Dedifferentiated amniotic fluid mesenchymal stem cell (primary cell): ENCODE measurements at regions not wholly inside any gene's neighbourhood (a gene's known extent, or its start where the extent isn't known, plus 50 kb on each side); places are given as distances from the start of the nearest gene placed in this dataset.
"Not testable (repeated sequence)": the region's sequence is repeated elsewhere in the genome, so short reads cannot be mapped to it uniquely, and the experiment has no call there.

Source experiments
- DNase-seq: peaks from one replicate; pipeline ENCODE4 v3.0.0-alpha.2; 2016; ENCODE audit errors: extremely low spot score

DNA sequence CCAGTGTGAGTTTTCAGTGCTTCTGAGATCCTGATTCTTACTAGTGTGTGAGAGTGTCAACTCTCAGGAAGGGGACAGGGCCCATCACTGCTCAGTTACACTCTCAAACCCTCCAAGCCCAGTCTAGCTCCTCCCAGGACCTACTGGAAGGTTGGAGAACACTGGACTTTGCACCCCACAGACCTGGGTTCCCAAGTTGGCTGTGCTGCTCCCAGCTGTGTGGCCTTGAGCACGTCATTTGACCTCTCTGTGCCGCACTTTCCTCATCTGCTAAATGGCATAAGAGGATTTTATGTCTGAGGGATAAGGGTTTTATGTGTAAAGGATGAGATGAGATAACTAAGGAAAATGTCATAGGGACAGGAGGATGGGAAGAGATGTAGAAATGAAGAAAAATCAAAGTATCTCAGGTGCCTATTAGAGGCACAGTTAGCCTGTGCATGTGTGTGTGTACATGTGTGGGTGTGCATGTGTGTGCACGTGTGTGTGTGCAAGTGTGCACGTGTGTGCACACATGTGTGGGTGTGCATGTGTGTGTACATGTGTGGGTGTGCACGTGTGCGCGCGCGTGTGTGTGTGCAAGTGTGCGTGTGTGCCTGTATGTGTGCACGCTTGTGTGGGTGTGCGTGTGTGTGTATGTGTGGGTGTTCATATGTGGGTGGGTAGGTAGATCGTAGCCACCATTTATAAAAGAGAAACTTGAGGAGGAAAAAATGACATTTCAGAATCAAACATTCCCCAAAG, 108.0 kb upstream of the GRK3 start:
- DNase-seq = not testable (repeated sequence)

DNA sequence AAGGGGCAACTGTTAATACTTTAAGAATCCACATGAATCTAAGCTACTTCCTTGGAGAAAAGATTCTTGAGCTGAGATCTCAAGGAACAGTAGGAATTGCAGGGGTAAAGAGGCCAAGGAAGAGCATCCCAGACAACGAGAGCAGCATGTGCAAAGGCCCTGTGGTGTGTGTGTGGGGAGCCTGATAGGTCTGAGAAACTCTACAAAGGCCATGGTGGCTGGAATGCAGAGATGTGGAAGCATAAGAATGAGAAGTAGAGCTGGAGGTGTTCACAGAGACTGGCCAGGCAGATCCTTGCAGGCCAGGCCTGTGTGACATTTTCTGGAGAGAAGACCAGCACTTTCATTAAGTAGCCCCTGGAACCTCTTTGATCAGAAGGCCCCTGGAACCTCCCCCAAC, 105.8 kb upstream of the GRK3 start:
- not testable (repeated sequence) for DNase-seq

DNA sequence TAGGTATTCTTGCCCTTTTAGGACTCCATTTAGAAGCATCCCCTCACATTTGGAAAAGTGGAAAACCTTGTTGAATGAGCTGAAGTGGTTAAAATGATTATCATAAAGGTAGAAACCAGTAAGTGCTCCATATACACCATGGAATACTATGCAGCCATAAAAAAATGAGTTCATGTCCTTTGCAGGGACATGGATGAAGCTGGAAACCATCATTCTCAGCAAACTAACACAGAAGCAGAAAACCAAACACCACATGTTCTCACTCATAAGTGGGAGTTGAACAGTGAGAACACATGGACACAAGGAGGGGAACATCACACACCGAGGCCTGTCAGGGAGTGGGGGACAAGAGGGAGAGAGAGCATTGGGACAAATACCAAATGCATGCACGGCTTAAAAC, 103.8 kb upstream of the GRK3 start:
- DNase-seq = not testable (repeated sequence)

DNA sequence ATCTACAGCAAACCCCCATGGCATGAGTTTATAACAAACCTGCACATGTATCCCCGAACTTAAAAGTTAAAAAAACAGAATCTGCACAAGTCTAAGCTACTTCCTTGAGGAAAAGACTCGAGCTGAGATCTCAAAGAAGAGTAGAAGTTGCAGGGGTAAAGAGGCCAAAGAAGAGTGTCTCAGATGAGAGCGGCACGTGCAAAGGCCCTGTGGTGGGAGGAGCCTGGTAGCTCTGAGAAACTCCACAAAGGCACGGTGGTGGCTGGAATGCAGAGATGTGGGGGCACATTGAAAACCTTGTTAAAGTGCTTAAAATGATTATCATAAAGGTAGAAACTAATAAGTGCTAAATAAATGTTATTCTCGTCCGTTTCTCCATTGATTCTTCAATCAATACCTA, 103.2 kb upstream of the GRK3 start:
- DNase-seq = no peak

DNA sequence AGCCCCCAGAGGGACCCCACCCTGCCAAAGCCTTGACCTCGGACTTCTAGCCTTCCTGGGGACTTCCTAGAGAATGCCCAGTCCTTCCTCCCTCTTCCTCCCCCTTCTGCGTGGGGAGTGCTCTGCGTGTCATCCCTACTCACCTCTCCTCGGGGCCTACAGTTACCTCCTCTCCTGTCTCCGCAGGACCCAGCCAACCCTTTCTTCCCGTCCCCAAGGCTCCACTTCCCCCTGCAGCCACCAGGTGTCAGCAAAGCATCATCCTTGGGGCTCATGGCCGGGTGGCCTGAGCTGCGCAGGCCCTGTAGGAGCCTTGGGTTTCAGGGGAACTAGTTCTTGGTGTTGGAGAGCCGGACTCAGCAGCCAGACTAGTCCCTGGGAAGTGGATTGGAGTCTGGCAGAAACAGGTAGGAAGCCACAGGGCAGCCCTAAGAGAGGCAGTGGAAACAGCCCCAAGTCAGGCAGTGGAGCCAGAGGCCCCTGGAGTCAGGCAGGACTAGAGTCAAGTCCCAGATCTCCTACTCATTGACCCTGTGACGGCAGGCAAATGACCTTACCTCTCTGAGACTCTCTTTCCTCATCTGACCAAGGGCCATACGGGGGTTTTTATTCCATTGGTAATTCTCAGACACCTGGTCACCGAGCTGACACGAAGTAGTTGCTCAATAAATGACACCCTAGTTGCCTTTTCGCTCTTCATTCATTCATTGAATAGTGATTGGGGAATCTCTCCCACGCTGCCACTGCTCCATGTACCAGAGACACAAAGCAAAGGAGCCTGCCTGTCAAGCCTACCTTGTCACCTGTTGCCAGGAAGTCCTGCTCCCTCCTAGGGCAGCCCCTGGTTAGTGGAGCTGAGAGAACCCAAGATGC, 101.8 kb upstream of the GRK3 start:
- DNase-seq = peak; percentile 24

DNA sequence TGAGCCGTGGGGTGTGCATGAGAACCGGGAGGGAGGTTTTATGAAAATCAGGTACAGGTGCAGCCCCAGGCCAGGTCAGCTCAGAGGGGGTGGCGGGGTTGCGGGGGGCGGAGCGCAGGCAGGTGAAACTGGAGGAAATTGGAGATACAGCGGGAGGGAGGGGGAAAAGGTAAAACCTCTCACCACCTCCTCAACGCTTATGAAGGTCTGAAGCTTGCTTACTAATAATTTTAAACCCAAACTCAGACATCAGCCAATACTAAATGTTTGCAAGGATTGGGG, 101.2 kb upstream of the GRK3 start:
- not testable (repeated sequence) for DNase-seq

DNA sequence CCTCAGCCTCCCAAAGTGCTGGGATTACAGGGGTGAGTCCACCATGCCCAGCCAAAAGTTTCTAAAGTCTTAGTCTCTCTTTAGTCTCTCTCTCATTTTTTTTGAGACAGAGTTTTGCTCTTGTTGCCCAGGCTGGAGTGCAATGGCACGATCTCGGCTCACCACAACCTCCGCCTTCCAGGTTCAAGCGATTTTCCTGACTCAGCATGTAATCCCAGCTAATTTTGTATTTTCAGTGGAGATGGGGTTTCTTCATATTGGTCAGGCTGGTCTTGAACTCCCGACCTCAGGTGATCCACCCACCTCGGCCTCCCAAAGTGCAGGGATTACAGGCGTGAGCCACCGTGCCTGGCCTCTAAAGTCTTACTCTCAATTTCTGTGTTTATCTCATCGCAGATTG, 100.1 kb upstream of the GRK3 start:
- DNase-seq = not testable (repeated sequence)

DNA sequence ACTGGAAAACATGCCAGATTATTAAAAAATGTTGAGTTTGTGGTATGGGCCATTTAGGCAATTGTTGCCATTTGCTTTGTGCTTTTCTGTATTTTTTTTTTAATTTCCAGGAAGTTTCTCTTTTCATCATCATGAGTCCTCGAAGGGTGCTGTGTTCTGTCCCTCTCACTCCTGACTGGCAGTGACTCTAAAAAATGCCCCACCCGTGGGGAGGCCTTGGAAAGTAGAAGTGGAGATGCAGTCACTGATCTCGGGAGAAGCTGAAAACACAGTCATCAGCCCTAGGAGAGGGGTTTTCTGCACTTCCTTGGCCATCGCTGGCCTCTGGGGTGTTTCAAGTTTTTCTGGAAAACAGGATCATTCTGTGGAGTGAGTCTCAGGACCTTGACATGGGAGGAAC, 98.5 kb upstream of the GRK3 start:
- no peak for DNase-seq

DNA sequence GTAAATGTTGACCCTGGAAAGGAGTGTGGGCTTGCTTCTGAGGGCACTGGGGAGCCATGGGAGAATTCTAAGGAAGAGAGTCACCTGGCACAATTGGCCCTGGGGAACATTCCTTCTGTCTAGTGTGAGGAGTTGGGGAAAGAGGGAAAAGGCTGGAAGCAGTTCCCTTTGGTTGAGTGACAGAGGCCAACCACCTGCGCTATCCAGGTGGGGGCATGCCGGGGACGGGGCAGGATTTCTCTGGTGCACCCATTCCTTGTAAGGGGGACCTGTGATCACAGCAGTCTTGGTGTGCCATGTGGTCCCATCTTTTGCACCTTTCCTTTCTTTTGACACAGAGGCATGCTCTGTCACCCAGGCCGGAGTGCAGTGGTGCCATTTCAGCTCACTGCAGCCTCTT, 92.1 kb upstream of the GRK3 start:
- DNase-seq = no peak

DNA sequence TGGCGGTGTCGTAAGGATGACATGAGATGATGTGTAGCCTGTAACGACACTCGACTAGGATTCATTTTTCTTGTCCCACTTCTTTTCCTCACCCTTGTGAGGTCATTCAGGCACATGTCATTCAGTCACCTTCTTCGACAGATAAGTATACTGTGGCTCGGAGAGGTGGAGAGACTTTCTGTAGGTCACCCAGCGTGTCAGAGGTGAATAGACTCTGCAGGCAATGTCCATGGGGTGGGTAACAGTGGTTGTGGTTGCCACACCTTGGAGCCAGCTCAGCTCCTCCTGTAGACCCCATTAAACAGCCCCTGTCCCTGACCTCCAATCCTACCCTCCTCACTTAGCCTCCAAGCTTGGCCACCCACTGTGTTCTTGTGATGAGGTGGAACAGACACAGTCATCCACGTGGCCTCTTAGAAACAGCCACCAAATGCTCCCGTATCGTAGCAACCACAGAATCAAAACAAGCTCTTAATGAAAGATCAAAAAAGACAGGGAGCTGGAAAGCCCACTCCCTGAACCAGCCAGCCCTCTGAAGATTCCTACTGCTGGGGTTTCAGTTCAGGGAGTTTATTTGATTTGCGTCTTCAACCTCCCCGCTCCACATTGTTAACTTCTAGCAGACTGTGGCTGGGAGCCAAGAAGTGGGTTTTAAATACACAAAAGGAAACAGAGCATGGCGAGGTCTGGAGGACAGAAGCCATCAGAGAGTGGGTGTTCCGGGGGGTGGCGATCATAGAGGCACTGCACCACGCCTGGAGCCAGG, 89.0 kb upstream of the GRK3 start:
- DNase-seq = no peak

DNA sequence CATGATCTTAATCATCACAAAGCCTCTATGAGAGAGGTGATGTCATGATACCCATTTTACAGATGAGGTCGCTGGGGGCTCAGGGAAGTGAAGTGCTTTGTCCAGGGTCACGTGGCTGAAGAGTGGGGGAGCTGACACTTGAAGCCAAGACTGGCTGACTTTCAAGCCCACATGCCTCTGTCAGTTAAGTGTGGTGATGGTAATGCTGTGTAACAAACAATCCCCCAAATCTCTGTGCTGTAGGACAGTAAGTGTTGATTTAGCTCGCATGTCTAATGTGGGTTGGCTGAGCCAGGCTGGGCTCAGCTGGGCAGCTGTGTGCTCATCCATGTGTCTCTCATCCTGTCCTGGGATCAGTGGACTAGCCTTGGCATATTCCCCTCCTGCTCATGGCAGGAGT, 87.1 kb upstream of the GRK3 start:
- DNase-seq = no peak

DNA sequence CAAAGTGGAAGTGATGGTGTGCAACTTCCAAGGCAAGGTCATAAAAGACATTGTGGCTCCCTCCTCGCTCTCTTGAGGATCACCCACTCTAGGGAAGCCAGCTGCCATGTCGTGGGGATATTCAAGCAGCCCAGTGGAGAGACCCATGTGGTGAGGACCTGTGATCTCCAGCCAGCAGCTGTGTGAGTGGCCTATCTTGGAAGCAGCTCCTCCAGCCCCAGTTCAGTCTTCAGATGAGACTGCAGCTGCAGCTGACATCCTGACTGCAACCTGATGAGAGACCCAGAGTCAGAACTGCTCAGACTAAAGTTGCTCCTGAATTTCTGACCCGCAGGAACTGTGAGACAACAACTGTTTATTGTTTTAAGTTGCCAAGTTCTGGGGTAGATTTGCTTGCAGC, 86.4 kb upstream of the GRK3 start:
- no peak for DNase-seq

DNA sequence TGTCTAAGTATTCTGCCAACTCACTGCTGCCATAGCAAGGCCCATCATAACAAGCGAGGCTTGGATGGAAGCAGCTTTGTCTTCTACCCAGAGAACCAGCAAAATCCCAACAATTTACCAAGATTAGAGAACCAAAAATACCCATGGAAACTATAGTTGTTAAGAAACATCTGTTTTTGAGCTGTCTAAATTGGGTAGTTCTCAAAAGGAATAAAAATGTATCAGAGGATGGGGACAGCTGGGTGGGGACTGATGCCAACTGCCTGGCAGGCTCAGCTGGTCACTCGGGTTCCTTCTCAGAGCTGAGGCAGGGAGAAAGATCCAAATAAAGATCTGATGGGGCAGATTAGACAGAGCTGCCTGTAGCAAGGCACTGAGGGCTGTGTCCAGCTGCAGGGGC, 85.9 kb upstream of the GRK3 start:
- no peak for DNase-seq

DNA sequence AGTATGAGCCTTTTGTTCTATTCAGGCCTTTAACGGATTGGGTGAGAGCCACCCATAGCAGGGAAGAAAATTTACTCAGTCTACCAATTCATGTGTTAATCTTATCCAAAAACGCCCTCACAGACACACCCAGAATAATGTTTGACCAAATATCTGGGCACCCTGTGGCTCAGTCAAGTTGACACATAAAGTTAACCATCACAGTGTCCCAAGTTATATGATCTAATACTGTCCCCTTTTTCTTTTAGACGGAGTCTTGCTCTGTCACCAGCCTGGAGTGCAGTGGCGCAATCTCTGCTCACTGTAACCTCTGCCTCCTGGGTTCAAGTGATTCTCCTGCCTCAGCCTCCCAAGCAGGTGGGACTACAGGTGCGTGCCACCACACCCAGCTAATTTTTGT, 83.6 kb upstream of the GRK3 start:
- DNase-seq = not testable (repeated sequence)

DNA sequence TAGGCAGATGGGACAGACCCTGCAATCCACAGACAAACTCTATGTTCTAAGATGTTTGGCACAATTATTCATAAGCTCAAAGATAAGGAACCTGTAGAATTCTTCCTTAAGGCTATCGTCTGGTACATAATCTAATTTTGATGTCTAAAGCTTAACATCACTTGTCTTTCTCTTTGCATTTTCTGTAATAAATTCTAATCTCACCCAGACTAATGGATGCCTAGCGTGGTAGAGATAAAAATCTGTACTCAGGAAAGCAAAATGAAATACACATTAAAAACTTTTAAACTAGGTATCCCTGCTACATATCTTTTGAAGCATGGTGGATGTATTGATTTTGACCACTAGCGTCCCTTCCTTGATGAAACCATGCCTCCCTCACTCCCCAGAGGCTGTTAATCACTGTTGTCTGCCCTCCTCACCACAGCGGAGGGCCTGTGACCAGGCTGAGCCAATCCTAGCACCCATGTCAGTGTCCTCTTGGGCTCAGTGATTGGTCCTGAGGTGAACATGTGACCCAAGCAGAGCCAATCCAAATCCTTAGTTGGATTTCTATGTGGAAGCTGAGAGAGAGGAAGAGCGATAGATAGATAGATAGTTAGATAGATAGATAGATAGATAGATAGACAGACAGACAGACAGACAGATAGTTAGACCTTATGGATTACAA, 82.2 kb upstream of the GRK3 start:
- DNase-seq = no peak

DNA sequence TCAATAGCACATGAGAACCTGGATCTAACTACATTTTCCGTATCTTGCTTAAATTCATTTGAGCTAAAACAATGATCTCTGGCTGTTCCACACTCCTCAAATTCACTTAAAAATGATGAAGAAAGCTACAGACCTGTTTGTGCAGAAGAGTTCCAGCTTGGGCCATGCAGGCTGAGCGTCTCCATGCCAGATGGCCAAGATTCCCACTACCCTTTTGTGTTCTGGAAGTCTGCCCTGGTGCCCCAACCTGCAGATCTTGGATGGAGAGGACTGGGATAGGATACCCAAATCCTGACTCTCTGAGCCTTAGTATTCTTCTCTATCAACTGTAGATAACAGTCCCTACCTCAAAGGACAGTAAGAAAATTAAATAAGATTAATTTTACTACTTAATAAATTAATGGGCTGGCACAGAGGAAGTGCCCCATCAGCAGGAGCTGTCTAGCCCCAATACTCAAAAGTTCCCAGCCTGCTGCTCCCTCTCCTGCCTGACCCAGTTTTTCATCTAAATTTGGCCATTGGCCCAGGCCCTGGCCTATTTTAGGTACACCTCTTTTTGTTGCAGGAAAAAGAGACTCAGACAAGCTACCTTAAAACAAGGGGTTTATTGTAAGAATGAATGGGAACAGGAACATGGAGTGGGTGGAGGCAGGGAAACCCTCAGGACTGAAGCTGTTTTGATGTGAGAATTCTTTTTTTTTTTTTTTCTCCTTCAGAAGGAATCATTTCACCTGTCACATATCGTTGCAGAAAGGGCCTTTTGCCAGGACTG, 81.4 kb upstream of the GRK3 start:
- DNase-seq = no peak

DNA sequence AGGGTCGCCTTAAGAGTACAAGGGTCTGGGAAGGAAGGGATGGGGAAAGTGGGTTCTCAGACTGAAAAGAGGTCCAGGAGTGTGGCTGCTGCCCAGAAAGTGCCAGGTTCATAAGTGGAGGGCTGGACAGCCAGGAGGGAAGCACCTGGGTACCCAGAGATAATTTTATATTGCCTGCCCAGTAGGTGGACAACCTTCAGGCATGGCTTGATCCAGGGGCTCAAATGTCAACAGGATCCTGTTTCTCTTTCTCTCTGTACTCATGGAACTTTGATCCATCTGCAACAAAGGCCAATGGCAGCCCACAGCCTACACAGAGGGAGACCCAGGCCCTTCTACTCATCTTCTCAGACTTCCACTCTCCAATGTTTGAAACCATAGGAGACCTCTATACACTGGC, 80.5 kb upstream of the GRK3 start:
- DNase-seq = no peak

DNA sequence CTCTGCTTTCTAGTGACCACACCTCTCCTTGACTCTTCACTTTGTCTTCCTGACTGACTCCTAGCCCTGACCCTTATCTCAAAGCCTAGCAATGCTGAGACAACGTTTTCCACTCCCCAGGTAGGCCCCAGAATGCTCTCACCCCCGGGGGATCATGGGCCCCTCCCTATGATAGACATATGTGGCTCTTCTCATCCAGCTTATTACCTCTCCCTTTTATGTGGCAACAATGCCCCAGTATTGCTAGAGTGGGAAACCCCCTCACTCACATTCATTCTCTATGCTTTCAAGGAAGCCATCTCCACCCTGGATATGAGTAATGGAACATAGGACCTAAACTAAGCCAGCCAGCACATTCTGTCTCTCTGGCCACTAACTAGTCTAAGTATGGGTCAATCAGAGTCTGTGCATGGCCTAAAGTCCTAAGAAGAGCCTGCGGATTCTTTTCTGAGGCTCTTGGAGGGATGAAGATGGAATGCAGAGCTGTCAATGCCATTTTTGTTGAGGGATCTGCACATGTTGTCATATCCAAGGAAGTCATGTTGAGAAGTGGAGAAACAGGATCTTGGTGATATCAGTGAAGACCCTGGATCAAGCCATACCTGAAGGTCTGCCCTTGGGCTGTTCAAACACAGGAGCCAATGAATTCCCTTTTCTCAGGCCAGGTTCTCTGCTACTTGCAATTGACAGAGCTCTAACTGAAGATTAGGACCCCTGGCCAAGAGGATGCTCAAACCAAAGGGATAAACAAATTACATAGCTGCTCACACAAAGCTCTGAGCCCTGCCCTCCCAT, 79.8 kb upstream of the GRK3 start:
- DNase-seq = no peak

DNA sequence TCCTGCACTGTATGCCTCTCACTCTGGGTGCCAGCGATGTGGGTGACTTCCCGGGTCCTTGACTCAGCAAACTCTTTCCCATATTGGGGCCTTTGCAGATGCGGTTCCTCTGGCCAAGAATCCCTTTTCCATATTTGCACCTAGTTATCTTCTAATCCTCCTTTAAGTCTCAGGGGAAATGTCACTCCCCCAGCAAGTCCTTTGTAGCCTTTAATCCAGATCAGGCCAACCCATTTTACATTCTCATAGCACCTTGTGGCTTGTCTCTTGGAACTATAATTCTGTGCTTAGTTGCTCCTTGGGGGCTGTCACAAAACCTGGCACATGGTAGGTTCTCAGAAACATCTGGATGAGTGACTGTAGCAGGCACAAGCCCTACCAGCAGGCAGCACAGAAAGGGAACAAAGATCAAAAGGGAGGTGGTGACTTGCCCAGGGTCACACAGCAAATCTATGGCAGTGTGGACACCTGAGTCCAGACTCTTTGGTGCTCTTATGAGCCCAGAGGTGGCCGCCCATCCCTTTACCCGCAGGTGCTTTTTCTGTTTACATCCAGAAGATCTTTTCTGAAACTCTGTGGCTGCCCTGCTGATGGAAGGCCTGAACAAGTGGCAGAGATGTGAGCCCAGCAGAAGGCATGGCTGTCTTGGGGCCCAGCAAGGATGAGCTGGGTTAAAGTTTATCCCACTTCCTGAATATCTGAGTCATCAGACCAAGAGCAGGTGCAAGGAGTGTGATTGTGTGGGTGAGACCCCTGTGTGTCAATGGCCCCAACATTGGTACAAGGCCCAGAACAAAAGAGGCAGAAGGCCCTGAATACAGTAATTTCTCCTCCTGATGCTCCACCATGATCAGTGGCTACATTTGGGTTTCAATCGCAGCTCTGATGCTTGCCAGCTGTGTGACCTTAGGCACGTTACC, 78.6 kb upstream of the GRK3 start:
- no peak for DNase-seq

DNA sequence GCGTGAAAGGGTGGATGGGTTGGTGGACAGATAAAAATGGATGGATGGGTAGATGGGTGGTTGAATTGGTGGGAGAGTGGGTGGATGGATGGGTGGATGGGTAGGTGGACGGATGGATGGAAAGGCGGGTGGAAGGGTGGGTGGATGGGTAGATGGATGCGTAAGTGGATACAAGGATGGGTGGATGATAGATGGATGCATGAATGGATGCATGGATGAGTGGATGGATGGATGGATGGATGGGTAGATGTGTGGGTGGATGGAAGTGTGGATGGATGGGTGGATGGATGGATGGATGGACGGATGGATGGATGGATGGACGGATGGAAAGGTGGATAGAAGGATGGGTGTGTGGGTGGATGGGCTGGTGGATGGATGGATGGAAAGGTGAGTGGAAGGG, 77.0 kb upstream of the GRK3 start:
- no peak for DNase-seq
